ENCODE measurements at regions not wholly inside any gene's neighbourhood (a gene's known extent, or its start where the extent isn't known, plus 50 kb on each side); places are given as distances from the start of the nearest gene placed in this dataset.

- FAIRE-seq (no peak), DNase-seq (ENCODE audit: extremely low read depth in 1 of 4, low spot score in 3 of 4) (no peak), ATAC-seq (no peak)
- Histone ChIP-seq H3K4me2 (ENCODE audit: insufficient read depth, low read length) (no peak overlapping the region), H3K9me3 (replicated peaks; ENCODE audit: control insufficient read depth, insufficient read depth, low read depth, low read length) (no peaks in the 10 kb centered on the region), H3K4me1 (replicated peaks in 1 of 2; ENCODE audit: control insufficient read depth in 2 of 2, insufficient read depth in 2 of 2, low read length in 2 of 2) (no peaks in the 10 kb centered on the region), H3K79me2 (ENCODE audit: control insufficient read depth, insufficient read depth, low read length) (no peaks in the 10 kb centered on the region), H3K9me1 (ENCODE audit: control insufficient read depth, insufficient read depth, low read length) (no peaks in the 10 kb centered on the region), H3K27me3 (ENCODE audit: control insufficient read depth in 2 of 2, insufficient read depth in 2 of 2, low read length in 2 of 2) (no peaks in the 10 kb centered on the region), H4K20me1 (replicated peaks; ENCODE audit: control insufficient read depth, insufficient read depth, low read length) (no peaks in the 10 kb centered on the region), H3K4me3 (no peak overlapping the region), H3K9ac (ENCODE audit: insufficient read depth in 1 of 2, low read depth in 2 of 2, low read length in 2 of 2) (no peak overlapping the region), H3K27ac (ENCODE audit: extremely low read depth, low read depth, low read length) (no peak overlapping the region), H2AFZ (ENCODE audit: low read depth, low read length) (no peak overlapping the region), H3K36me3 (ENCODE audit: control insufficient read depth, insufficient read depth, low read length) (no peaks in the 10 kb centered on the region)
- no TSS peak for BruUV-seq (replicated peaks)
- 3% methylated on average over 6 of the region's 6 CpGs for WGBS (ENCODE audit: insufficient coverage, low coverage, missing lambda C conversion rate)
- in situ Hi-C loops (cut with MboI) = no loop called here
- ChIA-PET CTCF (ENCODE audit: low intra/inter-chr PET ratio) (no interaction called here), POLR2A (no interaction called here)
- intact Hi-C loops (cut with micrococcal nuclease) = no loop called here
- TF ChIP-seq ZNF766 (CRISPR knock-in tag; conservative IDR thresholded peaks at IDR 0.05) = no peak
- TF ChIP-seq DNMT1 (IDR thresholded peaks at IDR 0.05) = no peak
Measured at GRCh38 chr3:162295323-162295983, 798.8 kb downstream of the OTOL1 start.

GRCh38 chr3:162302983-162303624 is 806.5 kb downstream of the OTOL1 start:
- Histone ChIP-seq H2AFZ (ENCODE audit: low read depth, low read length) (no peak overlapping the region), H3K36me3 (ENCODE audit: control insufficient read depth, insufficient read depth, low read length) (no peaks in the 10 kb centered on the region), H4K20me1 (replicated peaks; ENCODE audit: control insufficient read depth, insufficient read depth, low read length) (no peaks in the 10 kb centered on the region), H3K27me3 (ENCODE audit: control insufficient read depth in 2 of 2, insufficient read depth in 2 of 2, low read length in 2 of 2) (no peaks in the 10 kb centered on the region), H3K9ac (ENCODE audit: insufficient read depth in 1 of 2, low read depth in 2 of 2, low read length in 2 of 2) (no peak overlapping the region), H3K4me3 (no peak overlapping the region), H3K9me1 (ENCODE audit: control insufficient read depth, insufficient read depth, low read length) (no peaks in the 10 kb centered on the region), H3K79me2 (ENCODE audit: control insufficient read depth, insufficient read depth, low read length) (no peaks in the 10 kb centered on the region), H3K4me2 (ENCODE audit: insufficient read depth, low read length) (no peak overlapping the region), H3K4me1 (replicated peaks in 1 of 2; ENCODE audit: control insufficient read depth in 2 of 2, insufficient read depth in 2 of 2, low read length in 2 of 2) (no peaks in the 10 kb centered on the region), H3K27ac (ENCODE audit: extremely low read depth, low read depth, low read length) (no peak overlapping the region), H3K9me3 (replicated peaks; ENCODE audit: control insufficient read depth, insufficient read depth, low read depth, low read length) (no peaks in the 10 kb centered on the region)
- 0% methylated on average over 5 of the region's 5 CpGs for WGBS (ENCODE audit: insufficient coverage, low coverage, missing lambda C conversion rate)
- FAIRE-seq (no peak), DNase-seq (ENCODE audit: extremely low read depth in 1 of 4, low spot score in 3 of 4) (no peak), ATAC-seq (no peak)
- no TSS peak for BruUV-seq (replicated peaks)
- intact Hi-C loops (cut with micrococcal nuclease) (no loop called here), in situ Hi-C loops (cut with MboI) (no loop called here)
- POLR2A ChIA-PET = no interaction called here
- CTCF ChIA-PET (ENCODE audit: low intra/inter-chr PET ratio) = no interaction called here
- TF ChIP-seq TCF7L2 (IDR thresholded peaks at IDR 0.05; ENCODE audit: low read depth, low read length) = no peak
- TF ChIP-seq ZFX (CRISPR knock-in tag; IDR thresholded peaks at IDR 0.05) = no peak
- no peak for TF ChIP-seq CHD2 (IDR thresholded peaks at IDR 0.05; ENCODE audit: low read depth, low read length)
- TF ChIP-seq ZNF24 (IDR thresholded peaks at IDR 0.05) = no peak
- no peak for TF ChIP-seq FIP1L1 (IDR thresholded peaks at IDR 0.05; ENCODE audit: low read depth, low read length, poor library complexity, severe bottlenecking)
- no peak for TF ChIP-seq DACH1 (IDR thresholded peaks at IDR 0.05; ENCODE audit: partially characterized antibody)
- no peak for TF ChIP-seq GABPA (tag; conservative IDR thresholded peaks at IDR 0.05; ENCODE audit: low read depth)
- TF ChIP-seq ZNF140 (CRISPR knock-in tag; IDR thresholded peaks at IDR 0.05) = no peak
- TF ChIP-seq GABPB2 (CRISPR knock-in tag; conservative IDR thresholded peaks at IDR 0.05) = no peak
- TF ChIP-seq CTCFL (IDR thresholded peaks at IDR 0.05; ENCODE audit: borderline replicate concordance, insufficient read depth, low read depth, low read length, poor library complexity, severe bottlenecking) = no peak
- TF ChIP-seq FOXA1 (IDR thresholded peaks at IDR 0.05; ENCODE audit: borderline replicate concordance) = no peak
- TF ChIP-seq DNMT1 (IDR thresholded peaks at IDR 0.05) = no peak
- no peak for TF ChIP-seq ZC3H8 (IDR thresholded peaks at IDR 0.05)
- TF ChIP-seq HDAC1 (IDR thresholded peaks at IDR 0.05) = no peak
